ENCODE measurements at regions not wholly inside any gene's neighbourhood (a gene's known extent, or its start where the extent isn't known, plus 50 kb on each side); places are given as distances from the start of the nearest gene placed in this dataset.
"Not testable (repeated sequence)": the region's sequence is repeated elsewhere in the genome, so short reads cannot be mapped to it uniquely, and the experiment has no call there.

DNA sequence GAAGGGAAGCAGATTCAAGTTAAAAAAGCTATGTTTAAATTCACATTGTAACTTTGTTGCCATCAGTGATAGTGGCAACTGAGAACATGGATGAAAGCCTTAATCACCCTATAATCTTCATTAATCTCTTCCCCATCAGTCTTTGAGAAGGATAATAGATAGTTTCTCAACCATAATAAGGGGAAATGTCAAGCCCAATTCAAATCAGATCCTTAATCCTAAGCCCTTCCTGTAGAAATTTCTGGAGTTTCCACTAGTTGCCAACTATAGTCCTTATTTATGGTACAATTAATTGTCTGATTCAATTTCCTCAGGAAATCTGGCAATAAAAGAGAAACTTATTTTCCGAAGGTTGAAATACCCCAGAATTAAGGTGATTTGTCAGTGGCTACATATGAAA is 431.8 kb downstream of the ZWINT start:
- DNase-seq (ENCODE audit: low spot score), result no peak

DNA sequence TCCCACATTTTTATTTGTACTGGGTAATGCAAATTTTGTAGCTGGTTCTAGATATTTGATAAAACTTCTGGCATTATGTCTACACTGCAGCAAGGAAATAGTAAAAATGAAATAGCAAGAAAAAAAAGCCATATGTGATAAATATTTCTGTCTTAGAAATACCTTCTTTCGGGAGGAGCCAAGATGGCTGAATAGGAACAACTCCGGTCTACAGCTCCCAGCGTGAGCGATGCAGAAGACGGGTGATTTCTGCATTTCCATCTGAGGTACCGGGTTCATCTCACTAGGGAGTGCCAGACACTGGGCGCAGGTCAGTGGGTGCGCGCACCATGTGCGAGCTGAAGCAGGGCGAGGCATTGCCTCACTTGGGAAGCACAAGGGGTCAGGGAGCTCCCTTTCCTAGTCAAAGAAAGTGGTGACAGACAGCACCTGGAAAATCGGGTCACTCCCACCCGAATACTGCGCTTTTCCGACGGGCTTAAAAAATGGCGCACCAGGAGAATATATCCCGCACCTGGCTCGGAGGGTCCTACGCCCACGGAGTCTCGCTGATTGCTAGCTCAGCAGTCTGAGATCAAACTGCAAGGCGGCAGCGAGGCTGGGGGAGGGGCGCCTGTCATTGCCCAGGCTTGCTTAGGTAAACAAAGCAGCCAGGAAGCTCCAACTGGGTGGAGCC is 461.4 kb downstream of the ZWINT start:
- DNase-seq (ENCODE audit: low spot score), result not testable (repeated sequence)

DNA sequence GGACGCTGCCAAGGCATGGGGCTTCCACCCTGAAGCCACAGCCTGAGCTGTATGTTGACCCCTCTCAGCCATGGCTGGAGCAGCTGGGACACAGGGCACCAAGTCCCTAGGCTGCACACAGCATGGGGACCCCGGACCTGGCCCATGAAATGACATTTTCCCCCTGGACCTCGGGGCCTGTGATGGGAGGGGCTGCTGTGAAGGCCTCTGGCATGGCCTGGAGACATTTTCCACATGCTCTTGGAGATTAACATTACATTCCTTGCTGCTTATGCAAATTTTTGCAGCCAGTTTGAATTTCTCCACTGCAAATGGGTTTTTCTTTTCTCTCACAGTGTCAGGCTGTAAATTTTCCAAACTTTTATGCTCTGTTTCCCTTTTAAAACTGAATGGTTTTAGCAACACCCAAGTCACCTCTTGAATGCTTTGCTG is 463.6 kb downstream of the ZWINT start:
- DNase-seq (ENCODE audit: low spot score), result no peak

DNA sequence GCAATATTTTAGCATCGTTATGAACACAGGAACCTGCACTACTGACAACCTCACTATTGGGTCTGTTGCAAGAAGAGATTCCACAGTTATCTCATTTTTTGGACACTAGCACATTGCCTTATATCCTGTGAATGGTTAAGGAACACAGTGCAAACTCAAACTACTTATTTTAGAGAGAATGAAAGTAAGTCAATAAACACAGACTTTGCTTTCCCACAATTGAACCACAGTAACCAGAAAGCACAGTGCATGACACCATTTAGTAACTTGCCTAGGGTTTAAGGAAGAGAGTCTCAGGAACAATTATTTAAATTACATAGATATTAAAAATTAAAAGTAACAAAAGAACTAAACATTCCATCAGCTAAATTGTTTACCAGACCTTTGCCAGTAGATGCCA is 468.8 kb downstream of the ZWINT start:
- DNase-seq (ENCODE audit: low spot score), result no peak

DNA sequence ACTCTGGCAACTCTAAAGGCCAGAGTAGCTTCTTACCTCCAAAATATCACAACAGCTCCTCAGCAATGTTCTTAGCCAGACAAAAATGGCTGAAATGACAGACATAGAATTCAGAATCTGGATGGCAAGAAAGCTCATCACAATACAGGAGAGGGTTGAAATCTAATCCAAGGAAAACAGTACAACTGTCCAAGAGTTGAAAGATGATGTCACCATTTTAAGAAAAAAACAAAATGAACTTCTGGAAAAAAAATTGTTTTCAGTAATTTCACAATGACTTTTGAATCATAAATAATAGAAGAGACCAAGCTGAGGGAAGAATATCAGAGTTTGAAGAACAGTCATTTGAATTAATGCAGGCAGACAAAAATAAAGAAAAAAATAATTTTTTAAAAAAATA is 479.5 kb downstream of the ZWINT start:
- no peak for DNase-seq (ENCODE audit: low spot score)

DNA sequence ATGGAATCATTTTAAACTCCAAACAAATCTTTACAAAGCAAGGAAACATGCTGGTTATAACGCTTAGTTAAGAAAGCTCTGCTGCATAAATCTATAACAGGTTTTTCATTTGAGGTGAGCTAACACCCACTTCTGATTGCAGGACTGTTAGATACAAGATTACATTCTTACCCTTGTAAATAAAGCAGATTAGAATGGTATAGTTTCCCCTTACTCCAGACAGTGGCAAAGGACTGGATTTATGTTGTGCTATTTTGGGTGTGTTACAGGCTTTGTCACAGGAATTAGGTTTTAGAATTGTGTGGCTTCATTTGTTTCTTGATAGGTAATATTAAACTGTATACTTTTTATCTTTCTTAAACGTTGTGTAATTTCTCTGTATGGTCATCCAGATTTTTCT is 487.6 kb downstream of the ZWINT start:
- DNase-seq (ENCODE audit: low spot score), result no peak

DNA sequence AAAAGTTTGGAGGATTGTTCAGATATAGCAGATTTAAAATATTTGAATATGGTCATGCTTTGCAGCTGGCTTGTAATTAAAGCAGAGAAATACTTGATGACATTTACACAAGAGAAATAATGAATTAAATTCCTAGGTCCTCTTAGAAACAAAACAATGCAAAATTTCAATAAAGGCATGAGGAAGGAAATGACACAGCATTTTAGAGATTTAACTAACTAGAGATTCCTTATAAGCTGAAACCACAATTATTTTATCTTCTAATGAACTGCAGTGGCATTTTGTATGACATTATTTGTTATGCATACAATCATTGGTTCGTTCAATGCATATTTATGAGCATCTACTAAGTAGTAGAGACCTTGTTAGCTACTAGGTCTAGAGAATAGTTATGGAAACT is 490.9 kb downstream of the ZWINT start:
- DNase-seq (ENCODE audit: low spot score), result no peak

DNA sequence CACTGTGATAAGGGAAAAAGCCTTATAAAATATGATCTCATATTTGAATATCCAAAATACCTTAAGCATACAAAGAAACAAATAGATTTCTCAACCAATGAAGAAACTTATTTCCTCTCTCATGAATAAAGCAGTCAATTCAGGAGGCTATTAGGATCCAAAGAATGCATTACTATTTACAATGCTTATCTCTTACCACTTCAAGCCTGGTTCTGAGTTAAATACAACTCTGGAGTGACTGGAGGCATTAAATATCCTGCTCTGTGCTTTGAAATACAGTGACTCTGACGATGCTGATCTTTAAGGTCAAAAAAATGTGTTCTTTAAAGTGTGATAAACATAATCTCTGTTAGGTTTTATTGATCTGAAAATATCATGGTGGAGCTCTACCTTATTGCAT is 493.2 kb downstream of the ZWINT start:
- no peak for DNase-seq (ENCODE audit: low spot score)

DNA sequence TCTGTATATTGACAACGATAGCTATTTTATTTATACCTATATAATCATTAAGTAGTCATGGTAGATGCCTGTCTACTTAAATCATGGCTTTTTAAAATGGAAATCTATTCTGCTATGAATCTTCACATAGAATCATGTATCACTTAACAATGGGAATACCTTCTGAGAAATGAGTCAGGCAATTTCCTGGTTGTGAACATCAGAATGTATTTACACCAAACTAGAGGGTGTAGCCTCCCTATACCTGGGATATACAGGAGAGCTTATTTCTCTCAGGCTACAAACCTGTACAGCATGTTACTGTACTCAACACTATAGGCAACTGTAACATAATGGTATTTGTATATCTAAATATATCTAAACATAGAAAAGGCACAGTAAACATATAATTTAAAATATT is 502.3 kb downstream of the ZWINT start:
- DNase-seq (ENCODE audit: low spot score), result no peak

DNA sequence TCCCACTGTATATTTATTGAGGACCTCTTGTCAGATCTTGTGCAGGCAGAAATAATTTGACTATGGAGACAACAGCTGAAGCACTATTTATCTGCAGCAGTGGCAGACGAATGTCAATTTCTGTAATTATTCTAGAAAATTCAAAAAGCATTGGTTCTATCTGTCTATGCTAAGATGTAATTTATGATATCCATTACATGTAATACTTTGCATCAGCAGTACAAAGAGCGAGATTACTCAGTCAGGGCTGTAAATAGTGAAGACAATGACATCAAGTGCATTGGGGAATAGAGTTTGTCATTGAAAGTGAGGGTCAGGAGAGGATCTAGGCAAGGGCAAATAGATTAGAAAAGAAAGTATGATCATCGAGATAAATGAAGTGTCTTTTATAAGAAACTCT is 508.2 kb downstream of the ZWINT start:
- no peak for DNase-seq (ENCODE audit: low spot score)

DNA sequence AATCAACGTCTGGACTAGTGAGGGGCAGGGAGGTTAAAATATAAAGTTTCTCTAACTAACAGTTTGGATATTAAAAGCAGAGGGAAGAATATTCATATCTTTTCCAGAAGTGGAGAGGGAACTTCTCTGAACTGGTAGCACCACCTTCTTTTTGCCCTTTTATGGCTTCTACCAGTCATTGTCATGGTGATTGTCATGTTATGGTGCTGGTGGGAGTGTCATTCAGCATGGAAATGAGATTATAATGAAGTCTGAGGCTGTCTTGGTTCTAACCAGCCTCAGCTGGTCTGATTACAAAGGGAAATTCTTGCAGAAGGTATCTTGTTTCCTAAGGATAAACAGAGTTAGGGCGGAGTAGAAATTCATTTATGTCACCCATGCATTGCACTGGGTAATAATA is 523.8 kb downstream of the ZWINT start:
- no peak for DNase-seq (ENCODE audit: low spot score)

DNA sequence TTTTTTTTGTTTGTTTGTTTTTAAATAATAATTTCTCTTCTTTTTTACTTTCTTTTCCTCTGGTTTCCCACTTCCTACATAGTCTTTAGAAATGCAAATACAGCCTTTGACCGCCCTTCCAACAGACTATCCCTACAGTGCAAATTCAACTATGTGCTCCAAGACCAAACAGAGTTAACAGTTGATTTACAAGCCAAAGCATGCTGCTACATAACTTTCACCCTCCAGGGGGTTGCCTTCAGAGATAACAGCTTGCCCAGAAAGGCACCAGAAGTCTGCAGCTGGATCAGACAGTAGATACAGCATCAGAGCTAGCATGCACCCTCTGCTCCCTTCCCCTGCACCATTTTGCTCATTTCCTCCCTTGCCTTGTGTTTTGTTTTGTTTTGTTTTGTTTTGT is 539.0 kb downstream of the ZWINT start:
- no peak for DNase-seq (ENCODE audit: low spot score)

DNA sequence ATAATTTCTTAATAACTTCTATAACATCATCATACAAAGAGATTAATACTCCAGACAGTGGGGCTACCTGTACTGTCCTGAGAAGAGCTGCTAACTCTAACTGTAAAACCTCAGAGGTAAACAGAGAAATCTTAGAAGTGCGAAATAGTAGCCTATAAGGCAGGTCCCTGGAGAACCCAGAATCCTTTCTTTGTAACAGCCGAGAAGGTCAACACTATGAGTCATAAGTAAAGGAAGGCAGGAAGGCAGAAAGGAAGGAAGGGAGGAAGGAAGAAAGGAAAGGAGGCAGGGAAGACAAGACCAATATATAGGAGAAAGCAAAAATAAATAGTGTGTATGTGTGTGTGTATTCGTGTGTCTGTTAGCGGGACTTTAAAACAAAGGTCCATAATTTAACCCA is 540.6 kb downstream of the ZWINT start:
- no peak for DNase-seq (ENCODE audit: low spot score)

DNA sequence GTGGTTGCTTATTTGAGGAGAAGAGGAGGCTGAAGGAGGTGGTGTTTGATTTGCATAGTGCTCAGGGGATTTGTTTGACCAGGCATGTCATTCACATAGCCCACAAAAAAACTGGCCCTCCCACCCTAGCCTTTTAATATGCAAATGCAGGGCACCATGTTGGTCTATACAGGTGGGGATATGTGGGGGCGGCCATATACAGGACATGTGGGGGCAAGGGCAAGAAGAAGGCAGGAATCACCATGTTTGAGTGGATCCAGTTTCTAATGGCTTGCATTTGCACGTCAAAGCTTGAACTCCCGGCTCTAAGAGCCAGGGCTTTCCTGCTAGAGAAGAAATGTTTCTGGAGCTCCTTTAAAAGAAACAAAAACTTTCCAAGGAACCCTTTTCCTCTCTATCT is 541.0 kb downstream of the ZWINT start:
- DNase-seq (ENCODE audit: low spot score), result no peak

DNA sequence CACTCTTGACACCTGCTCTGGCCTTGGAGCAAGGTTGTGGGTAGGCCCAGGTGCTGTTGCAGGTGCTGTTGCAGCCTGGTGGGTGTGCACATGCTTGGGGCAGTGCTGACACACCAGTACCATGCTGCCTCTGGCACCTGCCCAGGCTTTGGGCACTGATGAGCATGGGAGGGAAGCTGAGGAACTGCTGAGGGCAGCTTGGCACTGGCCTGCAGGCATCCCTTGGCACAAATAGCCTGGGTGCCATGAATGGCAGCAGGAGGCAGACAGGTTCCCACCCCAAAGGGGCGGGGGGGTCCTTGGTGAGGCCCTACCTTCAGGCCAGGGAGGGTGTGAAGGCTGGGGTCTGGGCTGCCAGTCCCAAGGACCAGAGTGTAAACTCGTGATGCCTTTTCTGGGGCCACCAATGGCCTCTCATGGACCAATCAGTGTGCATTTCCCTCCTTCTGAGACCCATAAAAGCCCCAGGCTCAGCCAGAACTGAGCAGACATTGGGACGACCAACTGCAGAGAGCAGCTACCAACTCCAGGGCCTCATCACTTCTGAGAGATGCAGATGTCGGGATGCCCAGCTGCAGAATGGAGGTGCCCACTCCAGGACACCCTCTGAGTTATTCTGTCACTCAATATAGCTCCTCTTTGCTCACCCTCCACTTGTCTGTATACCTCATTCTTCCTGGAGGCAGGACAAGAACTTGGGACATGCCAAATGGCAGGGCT is 547.4 kb downstream of the ZWINT start:
- peak; percentile 82 for DNase-seq (ENCODE audit: low spot score)

DNA sequence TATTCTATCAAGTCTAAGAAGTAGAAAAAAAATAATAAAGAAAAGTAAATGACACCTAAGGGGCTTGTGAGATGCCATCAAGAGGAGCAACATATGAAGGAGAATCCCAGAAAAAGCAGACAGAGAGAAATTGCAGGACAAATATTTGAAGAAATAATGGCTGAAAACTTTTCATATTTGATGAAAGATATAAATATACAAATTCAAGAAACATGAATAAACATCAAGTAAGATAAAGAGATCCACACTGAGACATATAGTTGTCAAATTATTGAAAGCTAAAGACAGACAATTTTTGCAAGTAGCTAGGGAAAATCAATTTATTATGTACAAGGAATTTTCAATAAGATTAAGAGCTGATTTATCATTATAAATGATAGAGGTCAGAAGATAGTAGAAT is 558.0 kb downstream of the ZWINT start:
- no peak for DNase-seq (ENCODE audit: low spot score)

DNA sequence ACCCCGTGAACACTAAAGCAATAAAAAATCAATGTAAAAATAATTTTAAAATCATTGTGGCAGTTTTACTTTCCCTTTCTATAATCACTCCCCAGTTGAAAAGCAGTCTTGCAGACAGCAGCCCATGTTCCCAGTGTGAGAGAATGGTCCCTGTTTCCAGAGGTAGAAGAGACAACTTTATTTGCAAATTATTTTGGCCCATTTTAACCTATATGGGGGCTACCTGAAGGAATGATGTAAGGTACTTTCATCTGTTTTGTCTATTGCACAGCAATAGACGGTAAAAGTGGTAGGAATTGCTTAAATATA is 559.8 kb downstream of the ZWINT start:
- no peak for DNase-seq (ENCODE audit: low spot score)

DNA sequence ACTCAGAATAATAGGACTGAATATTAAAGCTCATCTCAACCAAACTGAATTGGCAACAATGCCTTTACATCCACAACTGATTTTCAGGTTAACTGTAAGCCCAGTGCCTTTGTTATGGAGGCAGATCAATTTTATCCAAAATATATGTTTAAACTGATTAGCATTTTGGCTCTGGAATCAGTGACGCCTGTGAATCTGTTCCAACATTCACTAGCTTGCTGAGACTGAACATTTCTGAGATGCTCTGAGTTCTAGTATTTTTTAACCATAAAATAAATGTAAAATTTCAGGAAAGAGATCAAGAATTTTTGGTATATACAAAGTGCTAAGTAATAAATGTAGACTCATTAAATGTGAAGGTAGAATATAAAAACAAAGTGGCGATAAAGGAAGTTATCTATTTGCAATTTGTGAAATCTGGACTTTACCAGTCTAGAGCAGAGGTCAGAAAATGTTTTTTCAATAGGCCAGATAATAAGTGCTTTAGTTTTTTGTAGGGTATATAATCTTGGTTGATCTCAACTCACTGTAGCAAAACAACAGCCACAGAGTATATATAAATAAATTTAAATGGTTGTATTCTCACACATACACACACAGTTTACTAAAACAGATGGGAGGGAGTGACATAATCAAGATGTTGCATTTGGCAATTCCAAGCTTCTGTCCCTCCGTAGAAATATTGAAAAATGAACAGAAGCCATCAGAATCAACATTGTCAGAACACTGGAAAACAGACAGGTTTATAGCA is 560.3 kb downstream of the ZWINT start:
- DNase-seq (ENCODE audit: low spot score), result no peak

DNA sequence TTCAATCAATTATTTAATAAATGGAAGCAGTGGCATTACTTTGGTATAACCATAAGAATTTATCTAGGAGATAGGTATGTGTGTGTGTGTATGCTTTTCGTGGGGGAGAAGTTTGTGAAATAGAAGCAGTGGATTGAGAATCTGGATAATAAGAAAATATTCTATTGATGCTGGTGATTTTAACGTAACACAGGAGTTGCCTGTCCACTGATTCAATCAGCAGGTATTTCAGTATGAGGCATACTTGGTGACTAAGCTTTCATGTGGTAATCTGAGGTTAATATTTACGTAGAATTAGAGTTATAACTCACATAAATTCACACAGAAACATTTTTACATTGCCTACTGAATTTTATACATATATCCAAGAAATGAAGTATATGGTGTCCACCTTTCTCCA is 568.0 kb downstream of the ZWINT start:
- DNase-seq (ENCODE audit: low spot score), result no peak

DNA sequence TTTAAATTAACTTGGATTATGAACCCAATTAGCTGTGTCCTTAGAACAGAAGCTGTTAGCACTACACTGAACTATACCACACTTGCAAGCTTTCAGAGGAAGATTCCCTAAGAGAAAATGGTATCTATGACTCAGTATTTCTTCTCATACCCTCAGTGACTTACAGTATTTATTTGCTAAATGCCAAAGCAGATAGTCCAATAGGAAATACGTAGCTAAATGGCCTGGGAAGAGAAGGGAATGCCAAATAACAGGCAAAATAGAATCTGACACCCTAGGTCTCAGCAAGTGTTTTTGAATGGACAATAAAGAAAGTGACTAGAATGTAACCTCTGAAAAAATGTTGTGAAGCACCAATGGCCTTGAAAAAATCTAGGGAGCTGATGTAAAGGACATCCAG is 570.8 kb downstream of the ZWINT start:
- DNase-seq (ENCODE audit: low spot score), result not testable (repeated sequence)

DNA sequence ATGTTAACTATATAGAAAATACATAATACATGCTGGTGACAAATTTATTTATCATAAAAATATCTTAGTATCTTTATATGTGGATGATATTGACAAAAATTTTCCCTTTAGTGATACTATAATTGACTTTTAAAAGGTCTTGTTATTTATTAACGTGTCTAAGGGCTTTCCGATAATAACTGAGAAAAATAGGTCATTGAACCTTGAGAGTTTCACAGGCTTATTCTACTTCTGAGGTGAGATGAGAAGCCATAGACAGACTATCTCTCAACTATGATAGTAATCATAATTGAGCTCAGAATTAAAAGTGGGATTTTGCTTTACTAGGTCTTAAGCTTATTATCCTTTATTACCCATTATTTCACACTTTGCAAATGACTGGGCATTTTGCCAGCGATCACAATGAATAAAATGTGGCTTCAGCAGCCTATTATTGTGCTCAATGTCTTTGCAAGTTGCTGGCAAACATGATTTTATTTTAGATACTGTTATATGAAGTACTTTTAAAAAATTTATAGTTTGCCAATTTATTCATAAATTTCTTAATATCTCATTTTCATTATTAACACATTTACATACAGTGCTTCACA is 574.5 kb downstream of the ZWINT start:
- DNase-seq (ENCODE audit: low spot score), result no peak

DNA sequence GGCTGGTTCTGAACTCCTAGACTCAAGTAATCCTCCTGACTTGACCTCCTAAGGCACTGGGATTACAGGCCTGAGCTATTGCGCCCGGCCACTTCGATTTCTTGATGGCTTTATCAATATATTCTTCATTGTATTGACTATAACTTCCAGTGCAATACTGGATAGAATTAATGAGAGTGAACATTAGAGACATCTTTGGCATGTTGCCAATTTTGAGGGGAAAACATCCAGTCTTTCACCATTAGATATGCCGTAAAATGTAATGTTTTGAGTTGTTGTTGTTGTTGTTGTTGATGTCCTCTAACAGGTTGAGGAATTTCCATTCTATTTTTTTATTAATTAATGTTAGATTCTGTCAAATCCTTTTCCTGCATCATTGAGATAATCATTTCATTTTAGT is 578.9 kb downstream of the ZWINT start:
- no peak for DNase-seq (ENCODE audit: low spot score)

All from mesenteric fat pad (tissue), 1 donor.